Hypothalamus (tissue), 51 donors: ENCODE measurements at regions not wholly inside any gene's neighbourhood (a gene's known extent, or its start where the extent isn't known, plus 50 kb on each side); places are given as distances from the start of the nearest gene placed in this dataset.

Source experiments
- DNase-seq, 51 donors: peaks; one replicate each; lab custom pipeline; 2025; lab: John Stamatoyannopoulos, UW

DNA sequence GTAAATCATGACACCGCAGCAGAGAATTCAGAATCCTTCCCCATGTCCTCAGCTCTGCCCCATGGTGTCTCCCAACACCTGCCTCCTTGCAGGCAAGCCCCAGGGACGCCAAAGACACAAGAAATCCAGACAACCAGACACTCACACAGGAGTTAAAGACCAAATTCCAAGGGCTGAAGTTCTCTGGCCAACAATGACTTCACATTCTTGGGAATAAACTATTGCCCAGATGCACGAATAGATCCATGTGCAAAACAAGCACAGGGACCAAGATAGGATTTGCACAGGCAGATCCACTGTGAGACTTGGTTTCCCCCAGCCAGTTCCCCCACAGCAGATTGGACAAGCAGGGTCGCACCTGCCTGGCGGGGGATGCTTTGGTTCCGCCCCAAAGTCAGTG is 246.7 kb downstream of the SOD2 start:
- no peak for DNase-seq

DNA sequence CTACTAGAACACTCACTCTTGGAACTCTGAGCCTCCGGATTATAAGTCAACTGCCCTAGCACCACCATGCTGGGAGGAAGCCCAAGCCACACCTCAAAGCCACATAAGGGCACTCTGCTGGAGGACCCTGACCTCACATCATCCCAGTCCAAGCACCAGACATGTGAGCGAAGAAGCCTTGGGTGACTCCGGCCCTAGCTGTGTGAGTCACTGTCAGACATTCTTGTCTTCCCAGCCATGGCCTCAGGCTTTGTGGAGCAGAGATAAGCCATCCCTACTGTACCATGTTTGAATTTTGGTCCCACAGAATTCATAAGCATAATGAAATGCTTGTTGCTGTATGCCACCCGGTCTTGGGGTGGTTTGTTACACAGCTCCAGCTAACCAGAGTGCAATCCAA is 247.7 kb downstream of the SOD2 start:
- DNase-seq: no peak

DNA sequence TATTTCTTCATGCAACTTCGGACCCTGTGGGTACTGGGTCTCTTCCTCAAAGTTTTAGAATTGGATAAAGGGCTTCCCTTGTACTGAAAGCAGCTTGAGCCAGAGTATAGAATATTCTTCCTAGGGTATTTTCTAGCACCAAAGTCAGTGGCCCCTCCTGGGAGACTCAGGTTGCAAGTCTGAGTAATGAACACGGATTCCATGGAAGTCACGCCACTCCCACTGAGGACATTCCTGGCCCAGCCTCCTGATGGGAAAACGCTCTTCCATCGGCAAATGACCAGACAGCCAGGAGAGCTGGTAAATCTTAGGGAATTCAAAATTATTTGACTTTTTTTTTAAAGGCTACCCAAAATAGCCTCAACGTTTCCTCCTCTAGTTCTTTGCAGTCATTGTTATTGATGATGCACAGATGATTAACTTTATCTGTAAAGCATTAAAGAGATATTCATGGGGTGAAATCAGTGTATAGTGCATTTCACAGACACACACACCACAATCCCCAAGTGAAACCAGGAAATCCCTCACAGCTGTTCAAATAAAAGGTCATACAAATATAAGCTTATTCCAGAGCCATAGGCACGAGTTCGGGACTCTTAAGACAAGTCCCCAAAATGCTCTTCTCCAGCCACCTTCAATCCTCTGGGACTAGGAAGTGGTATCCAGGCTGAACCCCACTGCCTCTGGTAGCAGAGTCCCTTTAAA is 248.8 kb downstream of the SOD2 start:
- no peak for DNase-seq

DNA sequence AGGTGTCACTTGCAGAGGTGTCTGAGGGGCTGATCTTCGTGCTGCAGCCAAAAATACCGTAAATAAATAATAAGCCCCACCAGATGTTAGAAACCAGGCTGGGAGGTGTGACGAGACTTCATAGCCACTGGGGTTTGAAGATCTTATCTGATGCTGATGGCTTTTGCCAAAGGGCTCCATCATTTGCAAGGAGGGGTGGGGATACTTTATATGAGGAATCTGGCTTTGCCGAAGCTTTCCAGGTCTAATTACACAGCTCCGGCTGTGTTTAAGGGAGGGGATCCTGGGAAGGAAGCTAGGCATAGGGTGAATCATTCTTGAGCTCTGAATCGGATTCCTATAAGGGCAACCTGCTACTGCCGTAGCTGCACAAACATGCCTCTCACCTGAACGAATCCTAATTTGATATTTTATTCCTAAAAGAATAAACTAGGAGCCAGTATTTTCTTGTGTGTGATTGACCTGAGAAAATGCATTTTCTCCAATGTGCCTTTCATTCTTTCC is 249.6 kb downstream of the SOD2 start:
- no peak for DNase-seq

DNA sequence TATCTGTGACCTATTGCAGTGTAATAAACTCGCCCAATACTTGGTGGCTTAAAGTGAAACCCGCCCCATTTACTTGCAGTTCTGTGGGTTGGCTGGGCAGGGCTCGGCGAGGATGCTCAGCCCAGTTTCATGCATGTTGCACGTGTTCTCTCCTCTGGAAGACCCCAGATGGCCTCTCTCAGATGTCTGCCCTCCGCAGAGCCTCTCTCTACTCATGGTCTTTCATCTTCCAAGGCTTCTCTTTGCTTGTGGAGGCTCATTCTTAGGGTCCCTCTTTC is 251.4 kb downstream of the SOD2 start:
- no peak for DNase-seq

DNA sequence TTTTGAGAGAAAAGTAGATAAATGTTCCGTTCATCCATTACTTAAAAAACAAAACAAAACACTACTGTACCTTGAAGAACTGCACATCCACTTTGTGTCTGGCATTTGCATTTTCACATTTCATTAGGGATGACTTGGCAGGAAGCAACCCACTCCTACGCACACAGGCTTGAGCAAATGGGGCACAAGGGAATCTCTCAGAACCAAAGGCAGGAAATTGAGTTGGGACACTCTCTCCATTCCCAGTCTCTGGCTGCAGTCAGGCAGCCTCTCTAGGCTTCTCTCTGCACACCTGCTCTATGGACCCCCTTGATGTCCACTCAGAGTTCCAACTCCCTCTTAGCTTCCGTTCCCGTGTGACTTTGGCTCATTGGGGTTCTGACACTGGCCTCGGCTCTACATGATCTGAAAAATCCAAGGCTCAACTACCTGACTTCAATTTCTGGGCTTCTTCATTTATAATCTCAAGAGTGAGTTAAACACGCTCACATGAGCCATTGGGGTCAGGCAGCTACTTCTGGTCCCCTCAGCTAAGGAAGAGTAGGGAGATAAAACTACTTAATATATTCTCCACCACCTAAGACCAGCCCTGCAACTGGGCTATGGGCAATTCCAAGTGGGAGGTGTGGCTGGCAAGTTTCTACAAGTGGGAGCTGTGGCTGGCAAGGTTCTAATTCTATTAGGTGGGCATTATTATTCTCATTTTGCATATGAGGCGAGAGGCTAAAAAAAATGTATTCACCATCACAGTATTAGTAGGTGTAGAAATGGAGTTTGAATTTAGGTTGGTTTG is 251.9 kb downstream of the SOD2 start:
- no peak for DNase-seq

DNA sequence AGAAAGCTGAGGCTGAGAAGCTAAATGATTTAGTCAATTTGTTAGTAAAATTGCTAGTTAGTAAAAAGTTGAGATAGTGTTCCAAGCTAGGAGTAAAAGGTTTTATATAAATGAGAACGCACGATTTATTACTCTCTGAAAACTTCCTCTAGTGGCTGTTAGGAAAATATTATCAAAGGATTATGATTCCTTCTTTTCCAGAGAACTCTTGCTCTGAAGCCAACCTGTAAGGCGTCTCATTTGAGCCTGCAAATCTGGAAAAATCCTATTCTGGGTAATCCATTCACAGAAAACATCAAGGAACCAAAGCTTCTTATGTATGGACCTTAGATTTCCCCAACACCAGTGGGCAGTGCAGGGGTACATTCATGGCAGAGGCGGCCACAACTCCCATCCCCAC is 252.7 kb downstream of the SOD2 start:
- DNase-seq: no peak

DNA sequence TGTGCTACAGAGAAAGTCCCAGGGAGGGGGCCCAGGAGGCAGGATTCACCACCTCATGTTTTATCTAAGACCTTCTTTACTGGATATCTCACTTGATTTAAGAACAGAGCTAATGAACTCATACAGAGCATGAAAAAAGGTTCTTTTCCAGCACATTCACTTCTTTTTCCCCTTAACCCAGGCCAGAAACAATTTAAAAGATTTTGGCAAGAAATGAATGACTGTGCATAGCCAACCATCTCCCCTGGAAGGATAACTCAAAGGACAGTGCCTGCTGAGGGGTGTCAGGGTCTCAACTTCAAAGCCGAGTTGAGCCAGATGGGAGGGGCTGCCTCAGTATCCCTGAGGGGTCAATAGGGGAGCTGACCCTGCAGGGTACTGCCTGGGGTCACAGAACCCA is 253.4 kb downstream of the SOD2 start:
- no peak for DNase-seq

DNA sequence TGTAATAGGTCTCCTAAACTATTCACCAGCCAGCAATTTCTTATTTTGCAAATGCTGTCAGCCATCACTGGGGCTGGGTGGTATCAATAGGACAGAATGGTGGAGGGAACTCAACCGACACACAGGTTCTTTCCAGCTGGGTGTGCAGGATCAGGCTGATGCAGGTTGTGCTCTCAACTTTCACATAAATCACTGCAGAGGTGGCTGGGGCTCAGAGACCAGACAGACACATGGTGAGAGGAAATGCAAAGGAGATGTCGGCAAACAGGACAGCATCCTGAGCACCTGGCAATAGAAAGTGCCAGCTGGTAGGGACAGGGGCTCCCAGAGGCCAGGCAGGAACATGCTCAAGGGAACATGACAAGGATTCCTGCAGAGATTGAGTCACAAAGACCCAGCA is 254.9 kb downstream of the SOD2 start:
- no peak for DNase-seq

DNA sequence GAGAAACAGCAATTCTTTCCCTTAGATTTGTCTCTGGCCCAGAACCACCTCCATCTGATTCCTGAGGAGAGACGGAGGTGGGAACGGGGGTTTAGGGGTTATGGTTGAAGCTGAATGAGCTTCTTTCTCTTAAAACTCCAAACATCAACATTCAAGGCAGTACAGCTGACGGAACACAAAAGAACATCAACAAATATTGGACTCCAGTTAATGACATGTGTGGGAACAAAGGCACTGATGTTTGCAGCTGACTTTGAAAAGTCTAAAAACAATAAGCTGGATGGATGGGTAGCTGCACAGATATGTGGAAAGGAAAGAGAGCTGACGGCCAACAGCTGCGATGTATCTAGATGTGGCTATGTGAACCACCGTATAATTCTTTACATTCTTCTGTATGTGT is 256.5 kb downstream of the SOD2 start:
- no peak for DNase-seq

DNA sequence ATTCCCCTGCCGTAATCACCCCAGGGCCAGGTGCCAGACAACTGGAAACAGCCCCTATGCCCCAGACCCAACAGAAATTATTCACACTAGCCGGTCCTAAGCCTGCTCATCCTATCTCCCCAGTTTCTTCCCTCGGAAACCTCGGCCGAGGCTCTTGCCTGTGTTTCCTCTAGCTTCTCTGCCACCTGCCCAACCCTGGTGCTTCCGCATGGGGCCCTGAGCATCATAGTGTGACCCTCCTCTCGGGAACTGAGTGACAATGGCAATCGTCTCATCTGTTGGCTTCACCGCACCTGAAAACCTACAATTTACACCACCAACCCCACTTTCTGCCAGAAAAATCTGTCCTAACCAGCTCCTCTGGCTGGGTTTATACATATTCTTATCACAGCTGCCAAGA is 257.3 kb downstream of the SOD2 start:
- DNase-seq: no peak

DNA sequence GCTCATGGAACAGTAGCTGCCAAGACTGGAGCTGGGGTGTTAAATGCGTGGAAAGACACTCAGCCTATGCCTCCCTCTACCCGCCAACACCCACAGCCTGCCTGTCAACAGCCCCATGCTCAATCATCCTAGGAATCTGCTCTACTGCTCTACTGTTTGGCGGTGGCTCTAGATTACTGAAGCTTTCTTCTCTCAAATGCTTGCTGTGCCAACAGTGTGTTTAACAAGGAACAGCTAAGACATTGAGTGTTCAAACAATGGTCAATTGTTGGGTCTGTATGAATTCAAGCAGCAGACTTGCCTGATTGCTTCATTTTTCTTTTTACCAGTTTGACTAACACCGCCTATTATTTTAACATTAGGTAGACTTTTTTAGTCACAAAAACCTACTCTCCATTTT is 258.6 kb downstream of the SOD2 start:
- no peak for DNase-seq

DNA sequence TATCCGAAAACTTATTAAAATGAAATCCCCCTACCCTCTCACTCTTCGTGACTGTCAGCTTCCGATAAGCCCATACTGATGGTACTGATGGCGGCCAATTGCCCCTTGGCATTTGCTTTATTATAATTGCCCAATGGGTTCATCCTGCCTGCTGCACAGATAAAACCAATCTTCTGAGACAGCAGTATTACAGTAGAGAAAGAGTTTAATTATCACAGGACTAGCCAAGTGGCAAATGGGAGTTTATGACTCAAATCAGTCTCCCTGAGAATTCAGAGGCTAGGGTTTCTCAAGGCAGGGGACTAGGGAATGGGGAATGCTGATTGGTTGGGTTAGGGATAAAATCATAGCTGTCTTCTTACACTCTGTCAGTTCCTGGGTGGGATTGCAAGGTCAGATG is 259.5 kb downstream of the SOD2 start:
- DNase-seq: no peak

DNA sequence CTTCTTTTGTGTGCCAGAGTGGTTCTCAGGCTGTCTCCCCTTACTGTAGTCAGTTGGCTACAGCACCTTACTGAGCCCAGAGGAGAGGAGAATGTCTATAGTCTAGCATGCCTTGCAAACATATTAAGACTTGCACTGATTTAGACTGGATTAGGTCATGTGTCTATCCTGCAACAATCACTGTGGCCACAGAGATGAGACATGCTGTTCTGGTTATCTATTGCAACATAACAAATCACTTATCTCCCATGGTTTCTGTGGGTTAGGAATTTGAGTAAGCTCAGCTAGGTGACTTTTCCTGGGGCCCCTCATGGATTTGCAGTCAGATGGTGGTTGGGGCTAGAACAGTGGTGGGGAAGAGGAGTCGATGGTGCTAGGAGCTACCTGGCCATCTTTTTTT is 261.3 kb downstream of the SOD2 start:
- no peak for DNase-seq

DNA sequence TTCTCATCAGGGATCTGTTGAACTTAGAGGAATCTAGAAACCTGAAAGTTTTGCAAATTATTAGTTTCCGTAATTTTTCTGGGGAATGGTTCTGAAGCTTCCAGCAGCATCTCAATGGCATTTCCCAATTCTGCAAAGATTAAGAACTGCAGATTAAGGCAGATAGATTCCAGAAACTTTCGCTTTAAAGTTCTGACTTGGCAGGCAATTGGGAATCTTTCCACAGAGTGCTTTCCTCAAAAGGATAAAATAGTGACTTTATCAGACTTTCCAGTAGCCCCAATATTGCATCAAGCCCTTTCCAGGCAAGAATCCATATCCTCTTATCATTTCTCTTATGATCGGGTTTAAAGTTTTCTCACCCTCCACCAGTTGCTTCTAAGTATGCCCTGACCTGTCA is 261.1 kb downstream of the FNDC1 start:
- DNase-seq: no peak

DNA sequence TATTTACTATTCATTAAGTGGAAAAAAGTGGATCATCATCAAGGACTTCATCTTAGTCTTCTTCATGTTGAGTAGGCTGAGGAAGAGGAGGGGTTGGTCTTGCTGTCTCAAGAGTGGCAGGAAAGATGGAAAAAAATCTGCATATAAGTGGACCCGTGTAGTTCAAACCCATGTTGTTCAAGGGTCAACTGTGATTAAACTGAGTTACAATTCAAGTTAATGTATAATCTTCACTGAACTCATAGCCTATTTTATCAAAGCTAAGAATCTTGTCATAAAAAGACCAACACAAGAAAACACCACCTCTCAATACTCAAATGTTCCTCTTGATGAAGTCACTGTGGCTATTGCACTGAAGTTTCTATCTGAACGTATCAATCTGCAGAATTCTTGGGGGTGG is 260.2 kb downstream of the FNDC1 start:
- DNase-seq: no peak

DNA sequence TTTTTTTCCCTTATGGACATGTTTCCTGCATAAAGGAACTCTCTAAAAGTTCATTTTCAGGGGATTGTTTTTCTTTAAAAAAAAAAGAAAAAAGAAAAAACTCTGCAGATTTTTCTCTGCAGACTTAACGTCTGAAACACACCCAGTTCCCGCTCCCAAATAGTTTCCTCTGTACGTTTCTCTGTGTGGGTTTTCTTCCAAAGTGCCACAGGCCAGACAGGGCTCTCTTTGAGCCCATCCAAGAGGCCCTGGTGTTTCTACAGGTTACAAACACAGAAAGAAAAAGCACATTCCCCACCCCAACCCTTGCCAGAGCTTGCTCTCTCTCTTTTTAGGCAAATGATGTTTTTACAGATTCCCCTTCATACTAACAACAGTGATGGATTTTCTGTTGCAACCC is 258.6 kb downstream of the FNDC1 start:
- DNase-seq: no peak

DNA sequence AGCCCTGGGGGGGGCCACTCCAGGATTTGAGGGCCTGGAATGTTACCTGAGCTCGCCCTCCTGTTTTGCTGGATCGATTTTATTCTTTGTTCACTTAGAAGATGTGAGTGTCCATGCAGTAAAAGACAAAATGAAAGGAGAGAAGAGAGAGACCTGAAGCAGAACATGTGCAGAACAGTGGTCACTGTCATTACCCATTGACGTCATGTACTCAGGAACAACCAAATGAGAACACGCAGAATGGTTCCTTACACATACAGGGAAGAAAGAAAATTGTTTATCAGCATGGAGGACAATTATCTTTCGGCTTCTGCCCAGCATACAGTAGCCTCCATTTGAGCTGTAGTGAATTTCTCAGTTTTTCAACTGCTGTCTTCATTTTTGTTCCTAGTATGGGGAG is 258.1 kb downstream of the FNDC1 start:
- DNase-seq: no peak

DNA sequence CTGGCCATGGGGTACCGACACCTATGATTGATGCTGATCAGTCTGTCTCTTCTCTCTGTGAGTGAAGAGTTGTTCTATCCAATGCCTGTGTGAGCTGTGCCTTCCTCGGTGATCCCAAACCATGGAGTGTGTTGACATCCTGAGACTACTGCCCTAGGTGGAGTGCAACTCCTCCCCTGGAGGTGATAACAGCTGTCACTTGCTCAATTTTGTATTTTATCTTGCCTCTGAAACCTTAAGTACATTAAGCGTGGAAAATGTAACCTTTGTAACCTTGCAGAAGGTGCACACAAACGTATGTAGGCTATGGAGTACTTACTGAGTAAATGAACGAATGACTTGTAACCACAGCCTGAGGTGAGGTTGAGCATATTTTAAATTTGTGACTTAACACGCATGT is 256.2 kb downstream of the FNDC1 start:
- no peak for DNase-seq

DNA sequence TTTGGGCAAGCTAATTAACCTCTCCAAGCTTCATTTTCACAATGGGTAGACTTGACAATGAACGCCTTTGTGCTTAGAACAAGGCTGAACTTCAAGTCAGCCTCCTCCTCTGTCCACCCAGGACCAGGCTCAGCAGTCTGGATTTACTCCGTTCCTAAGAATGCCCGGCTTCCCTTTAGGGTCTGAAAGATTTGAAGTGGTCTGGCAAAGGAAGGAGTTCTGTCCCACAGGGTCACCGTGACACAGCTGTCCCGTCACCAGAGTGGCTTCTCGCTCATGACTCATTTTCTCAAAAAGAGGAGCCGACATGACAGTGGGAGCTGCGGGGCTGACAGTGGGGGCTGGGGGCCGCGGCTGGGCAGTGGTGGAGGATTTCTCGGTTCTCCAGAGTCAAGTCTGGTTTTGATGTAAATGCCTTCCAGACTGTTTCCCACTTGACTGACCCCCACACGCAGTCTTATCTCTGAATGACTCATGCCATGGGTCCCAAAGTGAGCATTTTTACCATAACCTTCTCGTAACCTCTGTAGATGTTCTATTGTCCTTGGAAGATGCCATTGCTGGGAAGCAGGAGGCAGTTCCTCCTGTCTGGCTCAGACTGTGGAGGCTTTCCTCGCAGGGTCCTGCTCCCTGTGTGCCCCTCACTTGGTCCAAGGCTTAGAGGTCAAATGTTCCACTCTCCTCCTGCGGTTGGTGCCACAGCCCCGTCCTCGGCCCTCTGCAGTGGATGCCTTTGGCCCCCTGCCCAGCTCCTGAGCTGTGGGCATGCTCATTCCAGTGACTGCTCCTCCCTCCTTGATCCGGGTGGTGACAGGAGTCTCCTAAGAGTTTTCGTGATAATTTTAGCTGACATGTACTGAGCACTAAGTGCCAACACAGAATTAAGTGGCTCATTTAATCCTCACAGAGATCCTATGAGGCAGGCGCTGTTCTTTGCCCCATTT is 253.1 kb downstream of the FNDC1 start:
- DNase-seq: peak in 1 of 51 donors; percentile 9

DNA sequence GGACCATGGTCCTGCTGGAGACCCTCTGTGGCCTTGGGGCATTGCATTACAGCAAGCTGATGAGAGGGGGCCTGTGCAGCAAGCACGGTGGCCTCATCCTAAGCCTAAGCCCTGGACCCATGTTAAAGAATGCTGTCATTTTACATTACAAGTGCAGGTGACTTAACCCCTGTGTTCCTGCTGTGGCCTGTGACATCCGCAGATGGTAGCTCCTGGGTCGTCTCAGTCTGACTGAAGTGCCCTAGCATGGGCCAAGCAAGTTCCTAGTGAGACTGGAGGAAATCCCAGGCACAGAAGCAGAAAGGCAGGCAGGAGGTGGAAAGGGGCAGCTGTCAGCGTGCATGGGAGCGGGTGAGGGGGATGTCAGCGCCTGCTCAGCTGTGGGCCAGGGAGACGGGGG is 252.4 kb downstream of the FNDC1 start:
- no peak for DNase-seq

DNA sequence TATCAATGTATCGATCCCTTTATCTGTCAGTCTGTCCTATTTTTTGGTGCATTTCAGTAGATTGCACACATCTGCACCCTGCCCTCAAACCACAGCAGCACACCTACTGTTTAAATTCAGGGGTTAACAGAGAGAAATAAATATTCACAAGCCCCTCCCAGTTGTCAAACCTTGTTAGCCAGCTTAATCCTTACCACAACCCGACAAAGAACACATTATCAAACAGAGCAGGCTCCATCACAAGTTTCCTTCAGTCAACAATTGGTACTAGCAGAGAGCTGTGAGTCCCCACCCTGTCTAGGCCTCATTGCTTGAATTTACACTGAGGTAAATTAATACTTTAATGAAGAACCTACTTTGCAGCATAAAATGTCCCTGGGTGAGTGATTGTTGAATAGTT is 249.8 kb downstream of the FNDC1 start:
- no peak for DNase-seq
